NCI-H2171 treated with DMSO at 0.1 percent for 48 hours (cell line): ENCODE measurements at regions not wholly inside any gene's neighbourhood (a gene's known extent, or its start where the extent isn't known, plus 50 kb on each side); places are given as distances from the start of the nearest gene placed in this dataset.

Source experiments
- DNase-seq: peaks from one replicate; lab custom pipeline; 2025; lab: John Stamatoyannopoulos, UW

DNA sequence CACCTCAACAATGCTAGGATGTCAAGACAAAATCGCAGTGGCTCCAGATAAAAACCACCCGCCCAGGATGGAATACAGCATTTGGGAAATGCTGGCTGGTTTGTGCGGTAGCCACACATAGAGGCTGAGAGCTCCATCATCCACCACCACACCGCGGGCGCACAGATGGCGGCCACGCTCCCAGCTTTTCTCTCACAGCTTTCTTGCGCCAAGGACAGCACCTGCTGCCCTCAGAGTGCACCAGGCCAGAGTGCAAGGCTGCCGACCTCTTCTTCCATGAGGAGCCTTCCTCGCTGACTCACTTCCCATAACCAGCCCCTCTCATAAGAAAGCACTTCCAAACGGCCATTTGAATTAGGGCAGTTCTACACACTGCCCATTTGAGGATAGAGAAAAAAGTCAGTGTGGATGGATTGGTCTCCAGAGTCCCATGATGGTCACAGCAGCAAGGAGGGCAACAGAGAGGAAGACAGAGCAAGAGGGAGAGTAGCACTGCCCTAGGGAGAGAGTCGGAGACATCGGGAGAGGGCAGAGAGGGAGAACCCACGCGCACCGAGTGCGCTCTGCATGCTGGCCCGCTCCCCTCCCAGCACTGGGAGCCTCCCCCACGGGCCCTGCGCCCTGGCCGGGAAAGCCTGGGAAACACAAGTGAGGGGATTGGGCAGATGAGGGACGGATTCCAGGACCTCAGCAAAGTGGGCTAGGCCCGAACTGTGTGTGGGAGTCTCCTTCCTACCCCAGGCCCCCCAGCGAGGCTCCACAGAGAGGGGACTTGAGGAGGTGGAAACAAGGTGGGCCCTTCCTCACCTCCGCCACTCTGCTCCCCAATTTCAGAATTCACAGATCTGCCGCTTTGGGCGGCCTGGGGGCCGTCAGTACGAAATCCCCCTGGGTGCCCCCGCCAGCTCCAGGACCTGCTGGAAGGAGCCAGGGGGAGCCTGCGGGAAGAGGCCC is 156.9 kb downstream of the USP12 start:
- DNase-seq = no peak

DNA sequence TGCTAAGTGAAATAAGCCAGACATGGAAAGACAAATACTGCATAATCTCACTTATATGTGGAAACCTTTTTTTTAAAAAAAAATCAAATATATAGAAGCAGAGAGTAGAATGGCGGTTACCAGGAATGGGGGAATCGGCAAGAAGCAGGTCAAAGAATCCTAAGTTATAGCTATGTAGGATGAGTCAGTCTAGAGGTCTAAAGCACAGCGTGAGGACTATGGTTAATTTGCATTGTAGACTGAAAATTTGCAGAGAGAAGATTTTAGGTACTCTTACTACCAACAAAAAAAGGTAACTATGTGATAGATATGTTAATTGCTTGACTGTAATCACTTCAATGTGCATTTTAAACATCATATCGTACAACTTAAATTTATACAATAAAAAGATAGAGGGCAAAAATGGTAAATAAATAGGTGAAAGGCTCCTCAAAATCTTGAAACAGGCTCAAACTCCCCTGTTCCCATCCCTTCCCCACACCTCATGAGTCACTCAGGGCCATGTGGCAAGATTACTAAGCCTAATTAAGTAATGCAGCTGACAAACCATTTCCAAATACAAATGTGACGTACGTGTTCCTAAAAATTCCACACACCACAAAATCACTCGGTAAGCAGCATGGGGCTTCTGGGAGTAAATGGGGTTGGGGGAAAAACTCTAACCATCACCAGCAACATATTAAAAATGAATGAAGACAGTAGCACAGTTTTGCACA is 159.0 kb downstream of the USP12 start:
- no peak for DNase-seq

DNA sequence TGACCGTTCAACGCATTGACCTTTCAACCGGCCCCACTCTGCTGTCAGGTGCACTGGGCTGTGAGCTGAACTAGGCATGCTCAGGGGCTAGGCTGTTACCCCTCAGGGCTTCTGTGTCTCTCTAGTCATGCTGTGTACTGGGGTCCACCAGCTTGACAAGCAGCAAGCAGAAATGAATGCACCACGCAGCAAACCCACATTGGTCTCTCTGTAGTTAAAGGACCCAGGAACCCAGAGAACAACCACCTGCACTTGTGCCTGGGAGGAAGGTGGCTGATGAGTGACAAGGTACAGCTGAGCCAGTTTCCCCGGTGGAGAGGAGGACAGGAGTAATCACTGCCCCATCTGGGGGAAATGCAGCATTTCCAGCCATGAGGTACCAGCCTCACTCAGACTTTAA is 159.9 kb downstream of the USP12 start:
- DNase-seq = no peak

DNA sequence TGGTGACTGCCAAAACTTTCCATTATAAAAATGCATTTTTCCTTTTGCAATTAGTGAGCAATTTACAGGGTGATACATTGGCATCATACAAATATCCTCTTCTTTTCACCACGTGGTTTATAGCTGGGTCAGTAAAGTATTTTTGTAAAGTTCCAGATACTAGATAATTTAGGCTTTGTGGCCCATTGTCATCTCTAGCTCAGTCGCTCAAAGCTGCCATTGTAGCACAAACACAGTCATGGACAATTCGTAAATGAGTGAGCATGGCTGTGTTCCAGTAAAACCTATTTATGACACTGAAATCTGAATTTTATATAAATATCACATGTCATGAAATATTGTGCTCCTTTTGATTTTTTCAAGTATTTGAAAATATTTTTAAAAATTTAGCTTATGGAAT is 162.9 kb downstream of the USP12 start:
- no peak for DNase-seq

DNA sequence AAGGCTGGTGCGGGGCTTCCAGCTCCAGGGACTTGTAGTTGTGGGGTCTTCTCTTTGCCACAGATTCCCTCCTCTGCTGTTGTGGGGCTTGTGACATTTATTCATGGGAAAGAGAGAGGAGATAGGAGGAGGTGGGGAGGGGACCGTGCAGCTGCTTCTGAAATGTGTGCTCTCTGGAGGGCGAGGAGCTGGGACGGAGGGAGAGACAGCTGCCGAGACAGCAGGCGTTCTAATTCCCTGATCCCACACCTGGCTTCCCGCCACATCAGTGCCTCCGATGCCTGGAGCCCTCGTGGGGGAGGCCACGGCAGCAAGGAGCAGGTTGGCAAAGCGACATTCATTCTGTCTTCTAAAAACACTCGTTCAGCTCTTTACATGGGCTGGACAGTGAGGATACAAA is 164.4 kb downstream of the USP12 start:
- DNase-seq = peak; percentile 89

DNA sequence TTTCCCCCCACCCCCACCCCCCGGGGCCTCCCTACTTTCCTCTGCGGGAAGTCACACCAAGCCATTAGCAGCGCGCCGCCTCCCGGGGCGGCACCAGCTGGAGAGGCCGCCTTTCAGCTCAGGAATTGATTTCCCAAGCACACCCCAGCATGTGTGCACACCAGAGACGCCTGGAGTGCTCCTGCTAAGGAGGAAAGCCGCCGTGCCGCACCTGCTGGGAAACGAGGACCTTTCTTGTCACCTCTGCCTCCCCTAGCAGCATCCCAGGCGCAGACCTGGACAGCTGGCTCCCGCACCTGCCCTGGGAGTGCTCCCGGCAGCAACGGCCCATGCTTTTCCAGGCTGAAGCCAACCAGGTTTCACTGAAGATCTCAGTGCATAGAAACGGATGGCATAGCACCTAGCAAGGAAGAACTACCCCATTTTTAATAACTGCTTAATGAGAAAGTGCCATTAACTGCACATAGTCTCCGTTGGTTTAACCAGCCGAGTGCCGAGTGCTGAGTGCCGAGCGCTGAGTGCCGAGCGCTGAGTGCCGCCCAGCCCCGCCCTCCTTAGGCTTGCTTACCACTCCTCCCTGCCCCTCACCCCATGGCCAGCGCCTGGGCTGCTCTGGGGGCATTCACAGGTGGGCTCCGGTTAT is 165.0 kb downstream of the USP12 start:
- DNase-seq = peak; percentile 88

DNA sequence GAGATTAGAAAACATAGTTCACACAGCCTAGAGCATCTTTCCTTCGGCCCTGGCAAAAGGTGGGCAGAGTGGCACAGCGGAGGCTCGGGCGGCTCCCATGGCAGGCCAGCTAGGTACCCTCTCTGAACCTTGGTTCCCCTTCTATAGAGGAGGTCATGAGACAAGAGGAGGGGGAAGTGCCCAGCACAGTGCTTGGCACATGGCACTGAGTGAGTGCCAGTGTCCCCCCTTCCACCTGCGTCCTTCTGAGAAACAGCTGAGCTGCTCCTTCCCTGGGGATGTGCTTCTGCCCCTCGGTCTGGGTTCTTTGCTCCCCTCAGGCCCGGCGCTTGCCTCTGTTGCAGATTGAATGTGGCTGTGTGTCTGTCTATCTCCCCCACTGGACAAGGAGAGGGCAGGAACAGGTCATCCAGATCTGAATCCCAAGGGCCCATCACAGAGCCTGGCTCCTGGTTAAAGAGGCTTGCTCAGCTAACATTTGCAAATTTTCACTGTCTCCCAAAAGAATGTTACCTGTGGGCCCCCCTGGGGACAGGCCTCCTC is 165.6 kb downstream of the USP12 start:
- peak; percentile 71 for DNase-seq

DNA sequence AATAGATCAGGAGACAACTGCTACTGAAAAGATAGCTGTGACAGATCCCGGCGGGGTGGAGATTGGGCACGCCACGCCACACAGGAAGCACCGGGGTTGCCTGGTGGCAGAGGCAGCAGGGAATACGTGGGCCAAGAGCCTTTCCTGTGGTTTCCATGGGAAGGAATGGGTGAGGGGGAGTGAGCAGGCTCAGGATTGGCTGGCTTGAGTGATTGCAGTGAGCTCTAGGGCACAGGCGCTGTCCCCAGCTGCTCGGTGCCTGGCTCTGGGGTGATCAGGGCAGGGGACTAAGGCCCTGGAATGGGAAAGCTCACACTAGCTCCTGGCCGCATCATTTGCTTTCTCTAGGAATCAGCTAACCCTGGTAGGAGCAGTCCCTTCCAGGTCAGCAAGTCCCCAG is 166.1 kb downstream of the USP12 start:
- DNase-seq = peak; percentile 18

DNA sequence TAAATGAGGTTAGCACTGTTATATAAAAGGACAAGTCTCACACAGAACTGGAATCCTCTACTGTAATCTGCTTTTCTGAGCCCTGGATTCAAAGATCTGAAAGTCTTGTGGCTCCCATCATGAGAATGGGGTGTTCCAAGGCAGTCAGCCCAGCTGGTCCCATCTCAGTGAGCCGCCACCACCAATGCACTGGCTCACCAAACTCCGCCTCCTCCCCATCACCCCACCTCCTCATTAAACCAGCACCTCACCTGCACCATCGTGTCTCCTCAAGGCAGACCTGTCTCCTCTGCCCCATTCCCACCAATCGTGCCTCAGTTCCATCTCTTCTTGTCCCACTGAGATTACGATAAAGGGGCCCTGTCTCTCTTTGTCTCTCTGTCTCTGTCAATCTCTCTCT is 166.7 kb downstream of the USP12 start:
- DNase-seq = no peak

DNA sequence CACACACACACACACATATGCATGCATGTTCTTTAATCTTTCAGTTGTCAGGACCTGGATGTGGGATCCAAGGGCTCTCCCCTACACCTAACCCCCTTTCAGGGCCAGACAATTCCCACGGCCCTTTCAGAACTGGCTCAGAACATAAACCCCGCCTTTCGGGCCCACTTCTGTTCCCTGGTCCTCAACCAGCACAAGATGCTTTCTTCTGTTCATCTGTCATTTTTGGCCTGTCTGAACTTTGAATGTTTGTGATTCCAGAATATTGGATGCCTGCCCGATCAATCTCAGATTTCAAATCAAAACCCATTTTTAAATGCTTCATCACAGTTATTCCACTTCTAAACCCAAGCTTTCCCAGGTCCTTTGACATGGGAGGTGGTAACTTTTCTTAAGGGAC is 167.3 kb downstream of the USP12 start:
- no peak for DNase-seq

DNA sequence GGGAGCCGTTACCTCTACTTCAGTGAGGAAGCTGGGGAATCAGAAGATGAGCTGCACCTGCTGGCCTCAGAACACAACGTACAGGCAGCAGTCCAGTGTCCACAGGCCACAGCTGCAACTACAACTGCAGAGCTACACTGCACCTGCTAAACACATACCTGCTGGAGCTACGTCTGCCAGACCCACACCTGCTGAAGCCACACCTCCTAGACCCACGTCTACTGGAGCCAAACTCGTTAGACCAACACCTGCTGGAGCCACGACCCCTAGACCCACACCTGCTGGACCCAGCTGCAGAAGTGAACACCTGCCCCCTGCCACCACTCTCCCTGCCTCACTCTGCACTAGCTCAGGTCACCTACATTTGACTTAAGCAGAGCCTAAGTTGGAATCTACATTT is 169.9 kb downstream of the USP12 start:
- DNase-seq = no peak

DNA sequence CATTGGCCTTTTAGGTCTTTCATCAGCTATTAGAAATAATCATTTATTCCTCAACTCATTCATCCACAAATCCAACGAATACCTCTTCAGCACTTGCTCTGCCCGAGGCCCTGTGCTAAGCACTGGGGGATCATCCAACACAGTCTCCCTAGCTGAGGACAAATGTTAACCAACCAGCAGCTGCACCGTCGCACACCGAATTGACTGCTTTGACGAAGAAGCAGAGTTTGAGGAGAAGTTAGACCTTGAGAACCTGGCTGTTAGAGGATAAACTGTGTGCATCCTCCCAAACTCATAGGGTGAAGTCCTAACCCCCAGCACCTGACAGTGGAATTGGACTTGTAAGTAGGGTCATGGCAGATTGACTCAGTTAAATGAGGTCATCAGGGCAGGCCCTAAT is 170.9 kb downstream of the USP12 start:
- no peak for DNase-seq

DNA sequence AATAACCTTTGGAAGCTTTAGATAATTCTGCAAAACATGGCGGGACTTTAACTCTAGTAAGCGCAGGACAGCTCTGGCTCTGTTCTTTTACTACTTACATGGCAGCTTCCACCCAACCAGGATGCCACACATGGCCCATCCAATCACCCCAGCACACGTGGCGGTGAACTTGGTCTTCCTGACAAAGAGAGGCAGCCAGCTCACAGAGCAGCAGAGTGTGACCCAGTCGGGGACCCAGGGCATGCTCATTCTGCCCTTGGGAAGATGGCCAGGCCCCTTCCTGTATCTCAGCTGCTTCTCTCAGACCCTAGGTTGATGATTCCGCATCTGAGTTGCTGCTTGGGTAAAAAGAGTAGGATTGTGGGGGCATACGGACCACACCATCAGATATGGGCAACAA is 172.1 kb downstream of the USP12 start:
- DNase-seq = no peak

DNA sequence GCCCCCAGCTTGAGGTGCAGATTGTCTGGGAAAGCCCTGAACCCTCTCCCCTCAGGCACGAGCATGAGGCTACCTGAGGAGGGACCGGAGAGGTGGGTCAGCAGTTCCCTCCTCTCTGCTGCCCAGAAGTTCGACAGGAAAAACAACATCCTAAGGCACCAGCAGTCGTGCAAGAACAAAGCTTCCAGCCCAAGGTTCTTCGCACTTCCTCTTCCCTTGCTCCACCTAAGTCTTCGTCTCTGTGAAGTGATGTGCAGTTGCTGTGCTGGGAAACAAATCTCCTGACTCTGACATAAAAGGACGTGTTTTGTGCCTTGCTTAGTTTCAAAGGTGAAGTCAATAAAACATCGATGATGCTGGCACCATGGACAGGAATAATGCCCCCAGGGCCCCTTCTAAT is 173.3 kb downstream of the USP12 start:
- no peak for DNase-seq

DNA sequence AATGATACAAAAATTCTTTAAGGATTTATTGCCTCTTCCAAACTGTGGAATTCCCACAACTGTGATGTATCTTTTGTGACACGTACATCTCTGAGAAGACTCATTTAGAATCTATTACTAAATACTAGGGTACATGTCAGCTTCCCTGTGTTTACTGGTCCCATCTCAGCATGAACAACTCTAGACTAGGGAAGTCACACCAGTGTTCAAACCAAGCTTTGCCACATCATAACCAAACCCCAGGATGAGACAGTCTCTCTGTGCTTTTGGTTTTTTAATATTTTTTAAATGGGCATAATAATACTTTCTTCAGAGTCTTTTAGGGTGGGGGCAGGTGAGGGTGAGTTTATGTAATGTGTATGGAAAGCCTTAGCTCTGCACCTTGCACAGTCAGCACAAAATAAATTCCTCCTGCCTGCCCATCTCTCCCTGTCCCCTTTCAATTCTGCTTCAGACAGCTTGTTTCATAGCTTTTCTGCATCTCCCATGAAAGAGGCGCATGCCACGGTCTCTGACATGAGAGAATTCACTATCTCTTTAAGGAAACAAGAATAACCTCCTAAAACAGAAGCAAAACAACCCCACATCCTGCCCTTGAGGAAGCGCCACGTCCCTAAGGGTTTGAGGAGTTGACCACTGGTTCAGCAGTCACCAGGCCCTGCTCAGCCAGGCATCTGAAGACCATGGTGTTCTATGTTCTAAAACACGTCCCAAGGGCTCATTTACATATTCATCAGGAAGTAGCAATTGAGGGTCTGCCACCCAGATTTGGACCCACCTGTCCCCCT is 174.5 kb downstream of the USP12 start:
- no peak for DNase-seq

DNA sequence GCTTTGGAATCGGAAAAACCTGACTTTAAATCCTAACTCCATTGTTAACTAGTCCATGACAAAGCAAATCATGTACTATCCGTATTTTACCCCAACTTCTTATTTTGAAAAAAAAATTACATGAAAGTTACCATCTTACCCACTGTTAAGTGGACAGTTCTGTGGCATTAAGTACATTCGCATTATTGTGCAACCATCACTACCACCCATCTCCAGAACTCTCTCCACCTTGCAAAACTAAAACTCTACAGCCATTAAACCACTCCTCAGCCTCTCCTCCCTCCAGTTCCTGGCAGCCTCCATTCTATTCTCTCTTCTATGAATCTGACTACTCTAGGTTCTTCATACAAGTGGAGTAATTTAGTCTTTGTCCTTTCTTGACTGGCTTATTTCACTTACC is 176.5 kb downstream of the USP12 start:
- DNase-seq = no peak

DNA sequence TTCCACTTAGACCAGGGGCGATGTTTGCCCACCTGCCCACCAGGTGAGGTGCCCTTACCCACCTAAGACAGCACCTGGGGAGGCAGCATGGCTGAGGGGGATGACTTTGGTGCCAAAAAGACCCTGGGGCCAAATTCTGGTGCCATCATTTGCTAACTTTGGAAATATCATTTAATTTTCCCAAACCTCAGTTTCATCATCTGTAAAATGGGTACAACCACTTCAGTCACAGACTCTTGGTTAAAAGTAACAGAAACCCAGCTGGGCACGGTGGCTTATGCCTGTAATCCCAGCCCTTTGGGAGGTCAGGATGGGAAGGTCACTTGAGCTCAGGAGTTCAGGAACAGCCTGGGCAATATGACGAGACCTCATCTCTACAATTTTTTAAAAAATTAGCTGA is 177.8 kb downstream of the USP12 start:
- DNase-seq = no peak

DNA sequence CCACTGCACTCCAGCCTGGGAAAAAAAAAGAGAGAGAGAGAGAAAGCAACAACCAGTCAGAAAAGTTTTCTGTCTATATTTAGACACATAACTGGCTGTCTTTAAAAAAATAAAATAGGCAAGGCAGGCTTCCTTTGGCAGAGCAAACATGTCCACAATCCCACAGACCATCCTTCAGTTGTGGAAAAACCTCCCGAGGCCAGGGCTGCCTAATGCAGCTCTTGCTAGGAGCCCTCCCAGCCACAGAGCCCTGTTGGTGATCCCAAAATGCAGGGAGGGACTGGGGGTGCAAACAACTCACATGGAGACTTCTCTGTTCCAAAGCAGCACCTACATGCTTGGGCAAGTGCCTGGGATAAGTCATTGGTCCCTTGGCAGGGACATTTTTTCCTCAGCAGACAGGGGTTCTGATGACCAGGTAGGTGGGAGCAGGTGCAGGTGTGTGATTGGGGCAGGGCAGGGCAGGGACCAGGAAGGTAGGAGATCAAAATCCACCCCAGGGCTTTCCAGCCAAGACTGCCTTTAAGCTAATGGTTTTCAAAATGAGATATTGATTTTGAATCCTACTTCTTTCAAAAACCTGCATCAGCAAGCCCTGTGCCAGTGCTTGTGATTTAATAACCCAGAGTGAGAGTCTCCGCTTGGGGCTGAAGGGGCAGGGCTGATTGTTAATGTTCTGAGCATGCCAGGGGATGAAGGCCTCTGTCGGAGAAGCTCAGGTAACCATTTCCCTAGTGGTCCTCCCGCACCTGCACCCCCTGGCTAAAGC is 178.5 kb downstream of the USP12 start:
- no peak for DNase-seq

DNA sequence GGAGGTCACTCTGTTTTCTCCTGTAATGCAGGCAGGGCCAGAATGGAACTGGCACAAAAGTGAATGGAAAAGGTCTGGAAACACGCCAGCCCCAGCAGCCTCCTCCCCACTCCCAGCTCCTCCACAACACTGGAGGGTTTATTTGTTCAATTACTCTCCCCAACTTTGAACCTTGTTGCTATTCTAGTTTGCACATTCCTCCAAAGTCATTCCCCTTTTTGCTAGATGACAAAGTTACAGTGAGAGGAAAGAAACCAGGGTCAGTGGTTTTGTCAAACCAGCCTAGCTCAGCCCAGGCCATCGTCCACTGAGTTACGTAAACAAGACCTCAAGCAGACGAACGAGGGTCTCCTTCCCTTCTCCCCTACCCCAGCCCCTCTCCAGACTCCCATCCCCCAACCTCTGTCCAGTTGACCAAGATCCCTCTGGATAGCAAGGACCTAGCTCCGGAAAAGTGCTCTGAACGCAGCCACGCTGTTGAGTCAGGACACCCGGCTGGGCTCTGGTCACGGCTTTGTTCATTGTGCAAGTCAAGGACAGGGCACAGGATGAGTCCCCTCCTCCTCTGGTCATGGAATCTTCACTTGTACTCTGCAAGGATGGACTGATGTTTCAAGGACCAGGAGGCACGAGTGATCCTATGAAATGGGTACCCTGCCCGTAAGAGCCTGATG is 180.0 kb downstream of the USP12 start:
- no peak for DNase-seq

DNA sequence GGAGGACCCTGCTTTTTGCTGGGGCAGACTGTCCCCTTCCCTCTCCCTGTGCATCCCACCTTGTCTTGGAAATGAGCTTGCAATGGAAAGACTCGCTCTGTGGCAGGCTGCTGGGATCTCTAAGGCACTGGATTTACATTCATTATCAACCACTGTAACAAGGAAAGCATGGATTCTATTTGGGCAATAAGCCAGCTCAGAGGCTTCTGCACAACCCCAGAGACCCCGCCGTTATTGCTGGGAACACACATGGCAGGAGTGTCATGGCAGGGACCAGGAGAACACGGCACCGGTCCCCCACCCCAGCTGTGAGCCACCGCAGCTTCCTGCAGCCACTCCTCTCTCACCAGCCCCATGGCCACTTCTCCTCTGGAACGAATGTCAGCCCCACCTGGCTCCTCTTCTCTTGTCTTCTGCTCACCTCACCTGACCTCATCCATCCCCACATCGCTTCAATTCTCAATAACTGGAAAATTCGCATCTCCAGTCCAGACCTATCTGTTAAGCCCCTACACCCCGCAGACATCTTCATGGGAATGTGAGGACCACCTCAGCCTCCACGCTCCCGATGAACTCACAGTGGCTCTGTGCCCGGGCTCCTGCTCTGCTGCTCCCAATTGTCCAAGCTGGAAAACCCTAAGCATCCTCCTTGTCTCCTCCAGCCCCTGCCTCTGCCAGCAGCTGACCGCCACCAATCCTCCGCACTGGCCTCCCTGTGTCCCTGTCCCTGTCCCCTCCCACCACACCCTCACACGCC is 181.5 kb downstream of the USP12 start:
- no peak for DNase-seq
